Chondrocyte (in vitro differentiated cells): ENCODE measurements at regions not wholly inside any gene's neighbourhood (a gene's known extent, or its start where the extent isn't known, plus 50 kb on each side); places are given as distances from the start of the nearest gene placed in this dataset.
"Not testable (repeated sequence)": the region's sequence is repeated elsewhere in the genome, so short reads cannot be mapped to it uniquely, and the experiment has no call there.

Source experiments
- DNase-seq: peaks from one replicate; pipeline ENCODE4 v3.0.0; 2021; ENCODE audit warnings: mixed read lengths, low spot score
- H3K27ac Mint-ChIP-seq: one replicate; pipeline ENCODE4 v1.8.0; 2021; ENCODE audit warnings: mild to moderate bottlenecking, moderate library complexity, mixed read lengths; ENCODE audit not compliant: unreplicated experiment
- H3K27me3 Mint-ChIP-seq: 2 replicates; pipeline ENCODE4 v1.8.0; 2021; ENCODE audit warnings: low read depth, mixed read lengths
- H3K36me3 Mint-ChIP-seq: 2 replicates; pipeline ENCODE4 v1.8.0; 2021; ENCODE audit warnings: low read depth, mixed read lengths
- H3K4me1 Mint-ChIP-seq: 2 replicates; pipeline ENCODE4 v1.8.0; 2021; ENCODE audit warnings: low read depth, mild to moderate bottlenecking, mixed read lengths
- H3K4me3 Mint-ChIP-seq: one replicate; pipeline ENCODE4 v1.8.0; 2021; ENCODE audit warnings: mild to moderate bottlenecking, moderate library complexity, mixed read lengths; ENCODE audit not compliant: unreplicated experiment
- H3K9me3 Mint-ChIP-seq: 2 replicates; pipeline ENCODE4 v1.8.0; 2021; ENCODE audit warnings: low read depth, mixed read lengths
- TF ChIP-seq, protein P1 (sequence below): fragments of 200-600 bp; sonication (generic); IDR thresholded peaks from 2 replicates; pipeline ENCODE4 v1.5.0; 2021; ENCODE audit warnings: antibody characterized with exemption, mild to moderate bottlenecking, moderate library complexity

DNA sequence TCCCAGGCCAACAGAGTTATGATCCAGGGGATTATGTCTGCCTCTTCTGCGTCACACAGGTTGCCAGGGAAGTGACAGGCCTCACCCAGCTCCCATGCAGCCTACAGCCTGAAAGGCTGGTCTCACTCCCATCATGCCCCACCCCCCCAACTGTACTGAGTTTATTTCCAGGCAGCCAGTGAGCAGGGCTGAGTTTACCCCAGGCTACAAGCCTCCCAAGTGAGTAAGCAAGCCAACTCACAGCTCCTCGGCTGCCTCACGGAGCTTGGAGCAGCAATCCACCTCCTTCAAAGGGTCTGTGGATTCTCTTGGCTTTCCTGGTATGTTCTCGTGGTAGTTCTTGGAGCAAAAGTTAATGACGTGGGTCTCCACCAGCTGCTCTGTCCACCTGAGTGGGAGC lies 1147.6 kb upstream of the ADGRL4 start:
- peaks cover 9% of the 10 kb centered on the region for H3K4me1 Mint-ChIP-seq
- no peak overlapping the region for H3K4me3 Mint-ChIP-seq
- H3K36me3 Mint-ChIP-seq, result peaks cover 4% of the 10 kb centered on the region
- TF ChIP-seq, protein P1, sequence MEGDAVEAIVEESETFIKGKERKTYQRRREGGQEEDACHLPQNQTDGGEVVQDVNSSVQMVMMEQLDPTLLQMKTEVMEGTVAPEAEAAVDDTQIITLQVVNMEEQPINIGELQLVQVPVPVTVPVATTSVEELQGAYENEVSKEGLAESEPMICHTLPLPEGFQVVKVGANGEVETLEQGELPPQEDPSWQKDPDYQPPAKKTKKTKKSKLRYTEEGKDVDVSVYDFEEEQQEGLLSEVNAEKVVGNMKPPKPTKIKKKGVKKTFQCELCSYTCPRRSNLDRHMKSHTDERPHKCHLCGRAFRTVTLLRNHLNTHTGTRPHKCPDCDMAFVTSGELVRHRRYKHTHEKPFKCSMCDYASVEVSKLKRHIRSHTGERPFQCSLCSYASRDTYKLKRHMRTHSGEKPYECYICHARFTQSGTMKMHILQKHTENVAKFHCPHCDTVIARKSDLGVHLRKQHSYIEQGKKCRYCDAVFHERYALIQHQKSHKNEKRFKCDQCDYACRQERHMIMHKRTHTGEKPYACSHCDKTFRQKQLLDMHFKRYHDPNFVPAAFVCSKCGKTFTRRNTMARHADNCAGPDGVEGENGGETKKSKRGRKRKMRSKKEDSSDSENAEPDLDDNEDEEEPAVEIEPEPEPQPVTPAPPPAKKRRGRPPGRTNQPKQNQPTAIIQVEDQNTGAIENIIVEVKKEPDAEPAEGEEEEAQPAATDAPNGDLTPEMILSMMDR, result no peak
- H3K27ac Mint-ChIP-seq, result no peak overlapping the region
- no peak for DNase-seq
- H3K9me3 Mint-ChIP-seq, result peaks cover 26% of the 10 kb centered on the region
- no peaks in the 10 kb centered on the region for H3K27me3 Mint-ChIP-seq

GRCh38 chr1:80153762-80154161 lies 1147.2 kb upstream of the ADGRL4 start:
- no peak for DNase-seq
- no peaks in the 10 kb centered on the region for H3K27me3 Mint-ChIP-seq
- peaks cover 4% of the 10 kb centered on the region for H3K36me3 Mint-ChIP-seq
- peaks cover 28% of the 10 kb centered on the region for H3K9me3 Mint-ChIP-seq
- TF ChIP-seq, protein P1, result no peak
- H3K4me1 Mint-ChIP-seq, result peaks cover 7% of the 10 kb centered on the region
- H3K4me3 Mint-ChIP-seq, result no peak overlapping the region
- H3K27ac Mint-ChIP-seq, result no peak overlapping the region

GRCh38 chr1:80143361-80143760 lies 1136.8 kb upstream of the ADGRL4 start:
- Mint-ChIP-seq H3K4me1 (no peaks in the 10 kb centered on the region), H3K9me3 (peaks cover 22% of the 10 kb centered on the region), H3K4me3 (no peak overlapping the region), H3K27me3 (no peaks in the 10 kb centered on the region), H3K36me3 (no peaks in the 10 kb centered on the region), H3K27ac (no peak overlapping the region)
- no peak for DNase-seq
- TF ChIP-seq, protein P1, result no peak

GRCh38 chr1:80137946-80138602 lies 1131.5 kb upstream of the ADGRL4 start:
- H3K9me3 Mint-ChIP-seq, H3K27me3 Mint-ChIP-seq, DNase-seq, H3K27ac Mint-ChIP-seq, H3K4me1 Mint-ChIP-seq, H3K36me3 Mint-ChIP-seq, H3K4me3 Mint-ChIP-seq: not testable (repeated sequence)

GRCh38 chr1:80113168-80114038 lies 1106.9 kb upstream of the ADGRL4 start:
- Mint-ChIP-seq H3K27me3 (no peaks in the 10 kb centered on the region), H3K9me3 (peaks cover 31% of the 10 kb centered on the region), H3K36me3 (peaks cover 5% of the 10 kb centered on the region), H3K4me3 (no peak overlapping the region), H3K27ac (no peak overlapping the region), H3K4me1 (no peaks in the 10 kb centered on the region)
- TF ChIP-seq, protein P1, result no peak
- no peak for DNase-seq
